Spleen (tissue), 11 donors: ENCODE measurements at regions not wholly inside any gene's neighbourhood (a gene's known extent, or its start where the extent isn't known, plus 50 kb on each side); places are given as distances from the start of the nearest gene placed in this dataset.

Source experiments
- DNase-seq: peaks from one replicate; pipeline ENCODE4 v3.0.0-alpha.2; 2020
- H3K27ac ChIP-seq, 8 donors: fragments of 200-600 bp; sonication (generic) in 7 of 8; 1 replicate in 4 of 8; 2 replicates in 4 of 8; pipeline versions ENCODE4 v1.5.0 to v1.8.0; 2016 to 2021; ENCODE audit warnings: inconsistent platforms in 4 of 8, mild to moderate bottlenecking in 4 of 8, moderate library complexity in 1 of 8
- H3K27me3 ChIP-seq, 7 donors: fragments of 200-600 bp; sonication (generic) in 6 of 7; replicated peaks in 1 of 7; 1 replicate in 4 of 7; 2 replicates in 3 of 7; pipeline versions ENCODE4 v1.5.0 to v1.8.0; 2016 to 2021; ENCODE audit warnings: inconsistent platforms in 3 of 7, mild to moderate bottlenecking in 1 of 7
- H3K36me3 ChIP-seq, 6 donors: fragments of 200-600 bp; sonication (generic) in 5 of 6; 1 replicate in 4 of 6; 2 replicates in 2 of 6; pipeline versions ENCODE4 v1.5.0 to v1.8.0; 2016 to 2021; ENCODE audit warnings: inconsistent platforms in 2 of 6
- H3K4me1 ChIP-seq, 6 donors: fragments of 200-600 bp; sonication (generic) in 5 of 6; 1 replicate in 3 of 6; 2 replicates in 3 of 6; pipeline versions ENCODE4 v1.5.0 to v1.8.0; 2016 to 2021; ENCODE audit warnings: inconsistent platforms in 3 of 6
- H3K4me3 ChIP-seq, 8 donors: fragments of 200-600 bp; sonication (generic) in 7 of 8; 1 replicate in 4 of 8; 2 replicates in 4 of 8; pipeline versions ENCODE4 v1.5.0 to v1.8.0; 2016 to 2021; ENCODE audit warnings: inconsistent platforms in 4 of 8, mild to moderate bottlenecking in 4 of 8, moderate library complexity in 2 of 8
- H3K9me3 ChIP-seq, 8 donors: fragments of 200-600 bp; sonication (generic) in 7 of 8; 1 replicate in 4 of 8; 2 replicates in 4 of 8; pipeline versions ENCODE4 v1.5.0 to v1.8.0; 2016 to 2021; ENCODE audit warnings: inconsistent platforms in 4 of 8
- POLR2A ChIP-seq, 3 donors: fragments of 450-650 bp; IDR thresholded peaks; one replicate each; pipeline ENCODE4 v1.5.1; 2017; ENCODE audit warnings: antibody characterized with exemption in 3 of 3, mild to moderate bottlenecking in 1 of 3
- POLR2AphosphoS5 ChIP-seq, 3 donors: sonication (generic); formaldehyde crosslinking; IDR thresholded peaks; one replicate each; pipeline ENCODE4 v1.5.1; 2017; ENCODE audit warnings: antibody characterized with exemption in 3 of 3
- WGBS, 5 donors: extraction: QIAGEN DNeasy Blood & Tissue Kit in 3 of 5; methylation state at CpG; one replicate each; pipeline versions ENCODE4 v1.1.5 to v1.1.7; 2013 to 2018; 5-methylcytosine and 5-hydroxymethylcytosine counted together
- intact Hi-C: fragments of 100-400 bp; cut with DNase I; formaldehyde crosslinking; loops from one replicate; pipeline ENCODE4 v1.15.0; 2023; ENCODE audit warnings: low total_unique reads
- TF ChIP-seq, protein P1 (sequence below), 11 experiments: fragments of 200-600 bp in 7 of 11; fragments of 450-650 bp in 4 of 11; sonication (generic) in 4 of 11; IDR thresholded peaks in 8 of 11; conservative IDR thresholded peaks in 3 of 11; 1 replicate in 7 of 11; 2 replicates in 4 of 11; pipeline versions ENCODE4 v1.4.0 to v1.8.0; 2016 to 2021; ENCODE audit warnings: antibody characterized with exemption in 11 of 11, inconsistent platforms in 4 of 11, mild to moderate bottlenecking in 1 of 11
- donor health status: healthy with polysubstance abuse.
- donor health status: DM: no; HTN: no; CAD: no; lungs with moderate emphysema.
- donor health status: DM: no; HTN: no; CAD: no.
- donor health status: Bipolar disorder and iron deficiency.
- donor health status: healthy.
- donor health status: DM: no; HTN: no; CAD: no.
- donor health status: DM: yes; HTN: yes; CAD: no.

DNA sequence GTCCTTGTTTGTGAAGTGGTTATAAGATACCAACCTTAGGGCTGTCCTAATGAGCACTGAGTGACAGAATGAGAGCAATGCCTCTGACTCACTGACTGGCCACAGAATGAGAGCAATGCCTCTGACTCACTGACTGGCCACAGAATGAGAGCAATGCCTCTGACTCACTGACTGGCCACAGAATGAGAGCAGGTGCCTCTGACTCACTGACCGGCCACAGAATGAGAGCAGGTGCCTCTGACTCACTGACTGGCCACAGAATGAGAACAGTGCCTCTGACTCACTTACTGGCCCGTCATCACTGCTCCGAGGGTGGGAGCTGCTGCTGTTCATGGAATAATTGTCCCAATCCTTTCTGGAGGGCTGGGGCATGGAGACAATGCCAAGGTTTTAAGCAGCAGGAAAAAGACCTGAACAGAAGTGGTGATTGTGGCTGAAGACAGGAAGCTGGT lies 265.2 kb upstream of the PPP2R2D start:
- Histone ChIP-seq H3K36me3 (no peaks in the 10 kb centered on the region), H3K9me3 (peaks cover 0 to 40% (median 21%) of the 10 kb centered on the region in 8 donors), H3K4me1 (no peaks in the 10 kb centered on the region), H3K4me3 (no peak overlapping the region), H3K27me3 (peaks cover 0 to 34% (median 0%) of the 10 kb centered on the region in 7 donors), H3K27ac (no peak overlapping the region)
- intact Hi-C loops, result no loop called here
- TF ChIP-seq POLR2AphosphoS5 (IDR thresholded peaks at IDR 0.05) (no peak), POLR2A (IDR thresholded peaks at IDR 0.05) (no peak)
- 28 to 57% (median 45%) methylated on average over 3 of the region's 3 CpGs for WGBS, 5 donors
- peak; percentile 35 for DNase-seq

DNA sequence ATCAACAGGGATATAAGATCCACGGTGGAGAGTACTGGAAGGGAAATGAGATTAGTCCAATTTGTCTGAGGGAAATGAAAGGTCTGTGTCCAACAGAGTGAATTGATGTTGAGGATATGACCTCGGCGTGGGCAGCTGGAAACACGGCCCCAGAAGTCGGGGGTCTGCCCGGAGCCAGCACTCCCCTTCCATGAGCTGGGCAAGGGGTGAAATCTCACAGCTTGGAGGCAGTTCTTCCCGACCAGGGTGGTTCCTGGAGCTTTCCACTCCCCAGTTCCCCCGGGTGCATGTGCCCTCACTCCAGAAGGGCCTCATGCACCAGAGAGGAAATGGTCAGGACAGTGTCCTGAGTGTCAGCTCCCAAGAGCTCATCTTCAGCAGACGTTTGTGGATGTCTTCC lies 264.7 kb upstream of the PPP2R2D start:
- peaks cover 0 to 45% (median 23%) of the 10 kb centered on the region in 8 donors for H3K9me3 ChIP-seq
- H3K27ac ChIP-seq, result no peak overlapping the region
- intact Hi-C loops, result no loop called here
- no peaks in the 10 kb centered on the region for H3K4me1 ChIP-seq
- no peak for TF ChIP-seq POLR2AphosphoS5 (IDR thresholded peaks at IDR 0.05)
- TF ChIP-seq, protein P1, sequence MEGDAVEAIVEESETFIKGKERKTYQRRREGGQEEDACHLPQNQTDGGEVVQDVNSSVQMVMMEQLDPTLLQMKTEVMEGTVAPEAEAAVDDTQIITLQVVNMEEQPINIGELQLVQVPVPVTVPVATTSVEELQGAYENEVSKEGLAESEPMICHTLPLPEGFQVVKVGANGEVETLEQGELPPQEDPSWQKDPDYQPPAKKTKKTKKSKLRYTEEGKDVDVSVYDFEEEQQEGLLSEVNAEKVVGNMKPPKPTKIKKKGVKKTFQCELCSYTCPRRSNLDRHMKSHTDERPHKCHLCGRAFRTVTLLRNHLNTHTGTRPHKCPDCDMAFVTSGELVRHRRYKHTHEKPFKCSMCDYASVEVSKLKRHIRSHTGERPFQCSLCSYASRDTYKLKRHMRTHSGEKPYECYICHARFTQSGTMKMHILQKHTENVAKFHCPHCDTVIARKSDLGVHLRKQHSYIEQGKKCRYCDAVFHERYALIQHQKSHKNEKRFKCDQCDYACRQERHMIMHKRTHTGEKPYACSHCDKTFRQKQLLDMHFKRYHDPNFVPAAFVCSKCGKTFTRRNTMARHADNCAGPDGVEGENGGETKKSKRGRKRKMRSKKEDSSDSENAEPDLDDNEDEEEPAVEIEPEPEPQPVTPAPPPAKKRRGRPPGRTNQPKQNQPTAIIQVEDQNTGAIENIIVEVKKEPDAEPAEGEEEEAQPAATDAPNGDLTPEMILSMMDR (IDR thresholded peaks at IDR 0.05 in 8 of 11, conservative IDR thresholded peaks at IDR 0.05 in 3 of 11), result no peak
- TF ChIP-seq POLR2A (IDR thresholded peaks at IDR 0.05), result no peak
- H3K4me3 ChIP-seq, result no peak overlapping the region
- H3K27me3 ChIP-seq, result peaks cover 0 to 29% (median 0%) of the 10 kb centered on the region in 7 donors
- H3K36me3 ChIP-seq, result no peaks in the 10 kb centered on the region
- WGBS, 5 donors, result 41 to 59% (median 55%) methylated on average over 9 of the region's 9 CpGs
- DNase-seq, result peak; percentile 51

DNA sequence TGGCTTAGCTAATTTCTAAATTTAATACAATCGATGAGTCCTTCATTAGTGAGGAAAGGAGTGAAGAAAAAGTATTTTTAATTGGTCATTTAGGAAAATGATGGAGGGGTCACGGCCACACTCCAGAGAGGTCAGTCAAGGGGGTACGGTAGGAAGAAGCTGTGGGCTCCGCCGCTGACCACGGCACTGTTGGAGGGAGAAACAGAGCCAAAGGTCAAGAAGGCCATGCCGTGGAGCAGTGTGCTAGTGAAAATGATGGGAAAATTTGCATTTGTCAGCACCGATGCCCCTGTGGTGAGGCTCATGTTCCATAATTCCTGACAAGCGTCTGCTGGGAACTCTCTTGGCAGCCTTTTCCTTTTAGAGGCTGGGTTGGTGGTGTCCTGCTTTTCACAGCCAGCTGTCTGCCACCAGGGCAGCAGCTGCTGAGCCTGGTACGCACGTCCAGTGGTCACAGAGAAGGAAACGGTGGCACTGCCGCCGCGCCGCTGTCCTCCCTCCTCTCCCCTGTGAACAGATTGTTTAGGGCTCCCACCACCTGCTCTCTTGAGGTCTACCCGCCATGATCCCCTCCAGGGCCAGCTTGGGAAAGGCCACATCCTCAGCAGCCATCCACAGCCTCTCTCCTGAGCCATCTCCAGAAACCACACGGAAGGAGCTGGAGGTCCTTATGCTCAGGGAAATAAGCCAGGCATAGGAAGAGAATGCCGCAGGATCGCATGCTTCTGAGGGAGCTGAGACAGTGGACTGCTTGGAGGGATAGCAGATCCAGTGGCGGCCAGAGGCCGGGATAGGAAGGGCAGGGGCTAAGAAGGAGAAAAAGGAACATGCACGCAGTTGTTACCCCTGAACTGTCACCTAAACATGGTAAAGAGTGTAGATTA lies 263.7 kb upstream of the PPP2R2D start:
- H3K27ac ChIP-seq, result no peak overlapping the region
- 77 to 88% (median 84%) methylated on average over 17 to 23 of the region's 23 CpGs for WGBS, 5 donors
- H3K4me1 ChIP-seq, result no peaks in the 10 kb centered on the region
- TF ChIP-seq, protein P1 (IDR thresholded peaks at IDR 0.05 in 8 of 11, conservative IDR thresholded peaks at IDR 0.05 in 3 of 11), result no peak
- TF ChIP-seq POLR2A (IDR thresholded peaks at IDR 0.05) (no peak), POLR2AphosphoS5 (IDR thresholded peaks at IDR 0.05) (no peak)
- DNase-seq, result peak; percentile 48
- H3K27me3 ChIP-seq, result peaks cover 0 to 28% (median 0%) of the 10 kb centered on the region in 7 donors
- H3K4me3 ChIP-seq, result no peak overlapping the region
- intact Hi-C loops, result no loop called here
- peaks cover 0 to 50% (median 23%) of the 10 kb centered on the region in 8 donors for H3K9me3 ChIP-seq
- H3K36me3 ChIP-seq, result no peaks in the 10 kb centered on the region

DNA sequence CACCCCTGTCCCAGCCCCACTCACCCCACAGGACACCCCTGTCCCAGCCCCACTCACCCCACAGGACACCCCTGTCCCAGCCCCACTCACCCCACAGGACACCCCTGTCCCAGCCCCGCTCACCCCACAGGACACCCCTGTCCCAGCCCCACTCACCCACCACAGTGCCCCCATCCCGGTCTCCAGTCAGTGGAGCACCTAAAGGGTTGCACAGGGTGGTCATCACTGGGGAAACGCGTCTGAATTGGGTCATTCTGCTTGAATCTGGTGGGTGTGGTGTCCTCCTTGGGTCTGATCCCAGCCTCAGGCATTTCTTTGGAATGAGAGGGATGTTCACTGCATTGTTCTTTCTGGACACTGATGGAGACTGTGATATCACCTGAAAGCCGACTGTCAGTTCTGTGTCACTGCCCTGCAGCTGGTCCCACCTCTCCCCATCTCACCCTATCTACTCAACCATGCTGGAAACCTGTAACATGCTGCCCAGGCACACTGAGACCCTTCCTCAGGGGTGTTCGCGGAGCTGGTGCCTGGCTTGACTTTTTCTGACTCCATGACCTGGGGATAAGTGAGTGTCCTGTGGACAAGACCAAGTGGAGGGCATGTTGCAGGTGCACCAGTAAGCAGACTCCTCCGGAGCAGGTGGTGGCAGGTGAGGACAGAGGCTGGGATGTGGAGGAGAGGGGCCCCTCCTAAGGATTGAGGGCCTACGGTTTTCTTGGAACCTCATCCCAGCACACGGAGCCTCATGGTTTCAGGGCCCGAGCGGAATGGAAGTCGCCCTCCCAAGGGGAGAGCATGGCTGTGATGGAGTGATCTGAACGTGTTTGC lies 262.5 kb upstream of the PPP2R2D start:
- H3K27ac ChIP-seq, result no peak overlapping the region
- 78 to 93% (median 90%) methylated on average over 11 to 14 of the region's 14 CpGs for WGBS, 5 donors
- no peak overlapping the region for H3K4me3 ChIP-seq
- no peak for TF ChIP-seq POLR2A (IDR thresholded peaks at IDR 0.05)
- no peak for TF ChIP-seq POLR2AphosphoS5 (IDR thresholded peaks at IDR 0.05)
- TF ChIP-seq, protein P1 (IDR thresholded peaks at IDR 0.05 in 8 of 11, conservative IDR thresholded peaks at IDR 0.05 in 3 of 11), result no peak
- no peaks in the 10 kb centered on the region for H3K36me3 ChIP-seq
- DNase-seq, result peak; percentile 41
- H3K4me1 ChIP-seq, result no peaks in the 10 kb centered on the region
- intact Hi-C loops, result no loop called here
- peaks cover 0 to 50% (median 23%) of the 10 kb centered on the region in 8 donors for H3K9me3 ChIP-seq
- H3K27me3 ChIP-seq, result peaks cover 0 to 28% (median 0%) of the 10 kb centered on the region in 7 donors
